ENCODE measurements at regions not wholly inside any gene's neighbourhood (a gene's known extent, or its start where the extent isn't known, plus 50 kb on each side); places are given as distances from the start of the nearest gene placed in this dataset.

DNA sequence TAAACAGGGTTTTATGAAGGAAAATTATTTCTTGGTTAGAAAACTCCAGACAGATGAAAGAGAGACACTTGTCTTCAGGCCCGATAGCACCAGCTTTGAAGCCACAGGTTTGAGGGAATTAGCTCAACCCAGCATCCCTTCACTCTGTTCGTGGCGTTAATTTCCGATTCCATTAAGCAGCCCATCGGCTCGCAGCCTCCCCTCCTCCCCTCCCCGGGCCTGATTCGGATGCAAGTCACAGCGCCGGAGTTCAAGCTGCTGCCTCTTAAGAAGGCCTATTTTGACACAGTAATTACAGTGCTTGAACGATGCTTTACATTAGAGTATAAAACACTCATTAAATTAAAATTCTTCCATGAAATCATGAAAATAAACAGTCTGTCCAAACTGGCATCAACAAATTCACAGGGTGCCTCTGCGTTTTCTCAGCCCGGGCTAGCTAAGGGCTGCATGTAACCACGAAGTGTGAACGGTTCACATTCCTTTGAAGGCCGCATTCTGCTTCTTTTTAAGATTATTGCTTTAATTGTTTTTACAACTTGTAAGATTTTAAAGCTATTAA is 145.8 kb downstream of the DICER1 start:
- ATAC-seq (ENCODE audit: low FRiP score) (no peak), DNase-seq (ENCODE audit: low spot score) (no peak)
- TF ChIP-seq, protein P1, sequence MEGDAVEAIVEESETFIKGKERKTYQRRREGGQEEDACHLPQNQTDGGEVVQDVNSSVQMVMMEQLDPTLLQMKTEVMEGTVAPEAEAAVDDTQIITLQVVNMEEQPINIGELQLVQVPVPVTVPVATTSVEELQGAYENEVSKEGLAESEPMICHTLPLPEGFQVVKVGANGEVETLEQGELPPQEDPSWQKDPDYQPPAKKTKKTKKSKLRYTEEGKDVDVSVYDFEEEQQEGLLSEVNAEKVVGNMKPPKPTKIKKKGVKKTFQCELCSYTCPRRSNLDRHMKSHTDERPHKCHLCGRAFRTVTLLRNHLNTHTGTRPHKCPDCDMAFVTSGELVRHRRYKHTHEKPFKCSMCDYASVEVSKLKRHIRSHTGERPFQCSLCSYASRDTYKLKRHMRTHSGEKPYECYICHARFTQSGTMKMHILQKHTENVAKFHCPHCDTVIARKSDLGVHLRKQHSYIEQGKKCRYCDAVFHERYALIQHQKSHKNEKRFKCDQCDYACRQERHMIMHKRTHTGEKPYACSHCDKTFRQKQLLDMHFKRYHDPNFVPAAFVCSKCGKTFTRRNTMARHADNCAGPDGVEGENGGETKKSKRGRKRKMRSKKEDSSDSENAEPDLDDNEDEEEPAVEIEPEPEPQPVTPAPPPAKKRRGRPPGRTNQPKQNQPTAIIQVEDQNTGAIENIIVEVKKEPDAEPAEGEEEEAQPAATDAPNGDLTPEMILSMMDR (IDR thresholded peaks at IDR 0.05) = no peak

DNA sequence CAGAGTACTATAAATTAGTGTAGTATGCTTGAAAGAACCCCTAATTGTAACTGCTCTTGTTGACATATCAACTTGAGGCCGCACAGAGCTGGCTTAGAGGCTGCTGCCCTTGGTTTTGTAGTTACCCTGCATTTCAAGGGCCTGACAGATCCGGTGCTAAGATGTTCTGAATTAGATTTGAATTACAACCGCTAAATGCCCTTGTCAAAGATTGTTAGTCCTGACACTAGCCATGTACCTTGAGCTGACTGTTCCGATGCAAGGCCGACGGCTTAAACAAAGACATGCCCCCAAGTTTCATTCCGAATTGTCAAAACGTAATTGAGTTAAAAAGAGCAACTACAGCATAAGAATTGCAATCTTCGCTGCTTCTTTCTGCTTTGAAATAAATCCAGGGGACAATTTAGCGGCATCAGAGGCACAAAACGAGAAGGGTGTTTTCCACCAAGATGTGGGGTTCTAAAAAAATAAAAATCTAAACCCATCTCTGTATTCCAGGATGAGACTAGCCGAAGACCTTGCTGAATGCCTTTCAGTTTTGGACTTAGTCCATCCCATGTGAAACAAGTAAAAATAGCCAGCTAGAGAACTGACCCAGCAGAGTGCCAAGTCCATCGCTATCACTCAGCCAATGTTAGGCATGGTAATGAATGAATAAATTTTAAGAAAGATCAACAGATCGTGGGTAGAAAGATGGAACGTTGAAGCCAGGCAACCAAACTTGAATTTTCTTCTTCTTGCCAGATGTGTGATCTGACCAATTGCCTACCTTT is 148.7 kb downstream of the DICER1 start:
- no peak for DNase-seq (ENCODE audit: low spot score)
- TF ChIP-seq, protein P1 (IDR thresholded peaks at IDR 0.05) = no peak
- ATAC-seq (ENCODE audit: low FRiP score) = no peak

- TF ChIP-seq, protein P1 (IDR thresholded peaks at IDR 0.05) = no peak
- ATAC-seq (ENCODE audit: low FRiP score) = no peak
- DNase-seq (ENCODE audit: low spot score) = no peak
Observed at GRCh38 chr14:95007921-95008320, 149.4 kb downstream of the DICER1 start.

- ATAC-seq (ENCODE audit: low FRiP score) (no peak), DNase-seq (ENCODE audit: low spot score) (no peak)
- TF ChIP-seq, protein P1 (IDR thresholded peaks at IDR 0.05) = no peak
Observed at GRCh38 chr14:95006479-95006878, 150.8 kb downstream of the DICER1 start.

DNA sequence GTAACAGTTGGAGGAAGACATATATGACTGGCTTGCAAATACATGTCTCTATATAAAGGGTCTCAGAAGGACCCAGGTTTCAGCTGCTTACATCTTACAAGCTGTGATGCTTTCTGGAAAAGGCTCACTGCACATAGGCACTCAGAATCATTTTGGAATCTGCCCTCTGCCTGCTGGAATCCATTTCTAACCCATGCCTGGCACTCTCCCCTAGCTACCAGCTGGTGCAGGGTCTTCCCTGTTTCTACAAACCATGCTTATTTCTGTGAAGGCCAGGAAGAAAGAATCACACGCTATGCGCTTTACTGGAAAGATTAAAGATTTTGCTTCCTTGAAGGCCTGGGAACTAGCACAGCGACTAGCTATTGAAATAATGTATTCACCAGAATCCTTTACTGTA is 151.3 kb downstream of the DICER1 start:
- DNase-seq (ENCODE audit: low spot score) = no peak
- TF ChIP-seq, protein P1 (IDR thresholded peaks at IDR 0.05) = no peak
- ATAC-seq (ENCODE audit: low FRiP score) = no peak

DNA sequence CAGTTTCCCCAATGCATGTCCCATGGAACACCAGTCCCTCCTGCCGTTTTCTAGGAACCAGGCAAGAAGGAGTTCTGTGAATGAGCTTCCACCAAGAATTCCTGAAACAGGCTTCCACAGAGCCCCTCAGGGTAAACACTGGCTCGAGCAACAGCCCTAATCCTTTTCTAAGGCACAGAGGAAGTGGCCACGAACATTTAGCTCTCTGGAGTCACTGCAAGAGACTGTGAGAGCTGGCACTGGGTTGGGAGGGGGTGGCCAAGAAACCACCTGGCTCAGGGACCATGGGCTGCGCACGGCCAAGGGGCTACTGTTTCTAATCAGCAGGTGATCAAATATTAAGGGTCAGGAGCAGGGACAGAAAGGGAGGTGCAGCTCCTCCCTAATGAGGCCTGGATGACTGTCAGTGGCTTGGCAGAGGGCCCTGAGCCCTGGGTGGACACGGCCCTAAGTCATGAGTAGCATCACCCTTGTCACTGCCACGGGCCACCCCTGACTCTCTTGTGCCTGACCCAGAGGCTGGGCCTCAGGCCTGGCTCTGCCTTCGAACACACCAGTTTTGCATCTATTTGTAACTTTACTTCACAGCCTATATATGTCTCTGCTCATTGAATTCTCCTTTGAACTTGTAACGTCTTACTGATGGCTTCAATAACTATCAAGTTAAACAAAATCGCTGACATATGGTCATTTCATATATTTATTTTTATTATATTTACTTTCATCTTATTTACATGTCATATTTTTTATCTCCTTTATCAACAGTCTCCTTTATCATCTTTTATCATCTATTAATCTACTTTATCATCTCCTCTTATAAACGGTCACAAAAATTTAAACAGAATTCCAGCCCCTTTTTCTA is 154.0 kb downstream of the DICER1 start:
- TF ChIP-seq, protein P1 (IDR thresholded peaks at IDR 0.05) = no peak
- DNase-seq (ENCODE audit: low spot score) = no peak
- ATAC-seq (ENCODE audit: low FRiP score) = no peak
